ENCODE measurements at regions not wholly inside any gene's neighbourhood (a gene's known extent, or its start where the extent isn't known, plus 50 kb on each side); places are given as distances from the start of the nearest gene placed in this dataset.

- Histone ChIP-seq H3K4me1 (ENCODE audit: control insufficient read depth, insufficient read depth, low read length) (peaks cover 4% of the 10 kb centered on the region), H3K9me3 (replicated peaks; ENCODE audit: control insufficient read depth, insufficient read depth, low read length) (no peaks in the 10 kb centered on the region), H3K36me3 (ENCODE audit: control insufficient read depth in 2 of 2, insufficient read depth in 2 of 2, low read length in 1 of 2) (no peaks in the 10 kb centered on the region), H3K79me2 (ENCODE audit: control insufficient read depth, insufficient read depth, low read length) (no peaks in the 10 kb centered on the region), H3K4me2 (ENCODE audit: control insufficient read depth, insufficient read depth) (no peak overlapping the region), H3K27me3 (replicated peaks in 1 of 2; ENCODE audit: control insufficient read depth in 2 of 2, insufficient read depth in 2 of 2, low read length in 1 of 2) (peaks cover 19 to 43% of the 10 kb centered on the region in 2 experiments), H2AFZ (ENCODE audit: control insufficient read depth, low read depth, low read length) (no peak overlapping the region), H3K4me3 (no peak overlapping the region), H4K20me1 (ENCODE audit: control insufficient read depth, insufficient read depth) (no peaks in the 10 kb centered on the region), H3K9ac (ENCODE audit: control insufficient read depth, insufficient read depth, low read length) (no peak overlapping the region), H3K27ac (ENCODE audit: control insufficient read depth, insufficient read depth) (no peak overlapping the region)
- ChIA-PET POLR2A (no interaction called here), RAD21 (ENCODE audit: unreplicated experiment) (interaction anchor here (1.0 kb wide), 1 partner anchor 451 kb away, joined by 5 read pairs; no protein-coding TSS in a partner anchor), CTCF (interaction anchor here (0.6 to 1.7 kb wide), 6 partner anchors 12 to 465 kb away, joined by 3 to 6 read pairs (median 4); no protein-coding TSS in a partner anchor), SMC1A (ENCODE audit: uncharacterized antibody, unreplicated experiment) (interaction anchor here (1.0 kb wide), 1 partner anchor 452 kb away, joined by 3 read pairs; no protein-coding TSS in a partner anchor)
- FAIRE-seq (peak; percentile 61), DNase-seq (ENCODE audit: low read depth, low spot score) (no peak), ATAC-seq (no peak)
- WGBS (ENCODE audit: insufficient coverage, insufficient replicate concordance, low lambda C conversion rate, missing lambda C conversion rate): 22% methylated on average over 10 of the region's 10 CpGs
- no TSS peak for BruUV-seq (replicated peaks)
- intact Hi-C loops (cut with micrococcal nuclease; ENCODE audit: unreplicated experiment): no loop called here
- TF ChIP-seq E2F4 (IDR thresholded peaks at IDR 0.05; ENCODE audit: low read depth, low read length): no peak
- no peak for TF ChIP-seq NFXL1 (IDR thresholded peaks at IDR 0.05; ENCODE audit: borderline replicate concordance)
- no peak for TF ChIP-seq RFX5 (IDR thresholded peaks at IDR 0.05; ENCODE audit: low read depth, low read length)
- in situ Hi-C loops (cut with MboI): loop anchor here (25.0 kb wide), 1 partner anchor 383 kb away; no protein-coding TSS in a partner anchor
Observed at GRCh38 chr7:155378959-155379871, 78.7 kb upstream of the EN2 start.
